ENCODE measurements at regions not wholly inside any gene's neighbourhood (a gene's known extent, or its start where the extent isn't known, plus 50 kb on each side); places are given as distances from the start of the nearest gene placed in this dataset.
"Not testable (repeated sequence)": the region's sequence is repeated elsewhere in the genome, so short reads cannot be mapped to it uniquely, and the experiment has no call there.

DNA sequence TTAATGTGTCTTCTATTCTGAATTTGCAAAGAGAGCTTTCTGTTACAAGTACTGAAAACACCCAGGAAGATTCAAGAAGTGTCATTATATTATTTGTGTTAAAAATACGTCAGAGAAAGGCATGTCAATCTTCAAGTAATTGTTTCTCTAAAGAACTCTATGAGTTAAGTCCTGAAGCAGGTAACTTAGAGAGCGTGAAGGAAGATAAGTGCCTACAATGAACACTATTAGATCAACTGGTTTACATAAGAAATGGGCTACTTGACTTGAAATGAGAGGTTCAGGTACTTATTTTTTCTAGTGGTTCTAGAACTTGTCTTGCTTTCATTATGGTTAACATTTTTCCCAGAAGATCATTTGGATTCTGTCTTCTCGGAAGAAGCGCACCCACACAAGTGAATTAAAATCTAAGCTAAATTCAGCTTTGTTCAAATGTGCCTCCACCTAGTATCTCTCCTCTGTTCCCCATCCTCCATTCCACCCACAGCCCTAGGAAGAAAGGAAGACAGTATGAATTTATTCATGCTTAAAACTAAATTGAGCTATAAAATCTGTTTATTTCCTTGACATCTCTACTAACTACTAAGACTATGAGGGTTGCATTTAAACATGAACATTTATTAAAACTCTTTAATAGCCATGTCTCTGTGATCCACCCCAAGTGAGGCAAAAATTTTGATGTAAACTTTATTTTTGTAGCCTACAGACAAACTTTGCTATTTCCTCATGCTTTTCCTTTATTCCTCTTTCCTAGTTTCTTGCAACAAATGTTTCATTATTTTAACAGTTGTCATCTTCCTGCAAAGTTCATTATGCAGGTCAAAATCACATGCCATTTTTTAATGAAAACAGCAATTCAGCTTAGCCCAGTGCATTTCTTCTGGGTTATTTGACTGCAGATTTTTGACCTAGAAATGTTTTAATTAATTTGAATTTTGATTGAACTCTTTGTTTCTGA, 206.8 kb downstream of the KCNJ2 start:
- no peak for DNase-seq

DNA sequence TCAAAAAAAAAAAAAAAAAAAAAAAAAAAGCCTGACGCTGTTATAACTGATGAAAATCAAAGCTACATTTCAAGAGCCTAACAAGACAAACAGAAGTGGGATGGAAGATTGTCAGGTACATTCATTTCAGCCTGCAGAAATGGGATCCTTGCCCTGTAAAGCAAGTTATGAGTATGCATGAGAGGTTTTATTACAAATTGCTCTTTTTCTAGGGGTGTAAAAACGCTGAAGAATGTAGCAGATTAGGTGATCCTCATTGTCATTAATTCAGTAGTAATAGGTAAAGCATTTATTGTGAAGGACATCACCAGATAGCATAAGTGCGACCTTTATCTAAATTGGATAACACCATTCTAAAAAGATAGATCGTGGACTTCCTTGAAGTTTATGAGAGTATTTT, 208.3 kb downstream of the KCNJ2 start:
- DNase-seq, result no peak

DNA sequence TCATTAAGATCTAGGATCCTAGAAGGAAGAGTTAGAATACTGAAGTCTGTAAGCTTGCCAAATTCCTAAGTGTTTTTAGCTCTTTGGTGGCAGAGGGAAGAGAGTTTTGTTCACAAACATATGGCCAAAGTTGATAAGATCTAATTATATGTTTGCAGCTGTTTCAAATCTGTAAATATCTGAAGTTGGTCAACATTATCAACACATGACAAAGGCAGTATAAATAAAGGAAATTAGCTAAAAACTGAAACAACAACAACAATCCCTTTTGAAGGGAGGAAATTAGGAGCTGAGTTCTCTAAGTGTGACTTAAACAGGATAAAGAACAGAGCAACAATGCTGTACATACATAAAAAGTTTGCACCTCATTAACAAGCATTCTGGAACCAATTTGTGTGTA, 208.7 kb downstream of the KCNJ2 start:
- DNase-seq, result no peak

DNA sequence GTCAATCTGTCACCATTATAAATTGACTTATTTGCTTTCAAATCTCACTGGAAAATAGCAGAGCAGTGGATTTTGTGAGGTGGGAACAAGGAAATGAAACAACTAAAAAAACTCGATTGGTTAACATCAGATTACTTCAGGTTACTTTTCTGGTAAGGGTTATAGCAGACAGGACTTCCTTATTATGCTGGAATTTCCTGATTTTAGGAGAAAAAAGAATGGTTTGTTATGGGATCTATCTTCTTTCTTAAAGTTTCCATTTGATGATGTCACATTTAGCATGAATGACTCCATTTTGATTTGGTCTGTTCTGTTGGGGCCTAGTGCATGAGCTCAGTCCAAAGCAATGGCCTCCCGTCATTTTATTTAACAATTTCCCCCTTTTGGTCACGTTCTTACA, 210.6 kb downstream of the KCNJ2 start:
- no peak for DNase-seq

DNA sequence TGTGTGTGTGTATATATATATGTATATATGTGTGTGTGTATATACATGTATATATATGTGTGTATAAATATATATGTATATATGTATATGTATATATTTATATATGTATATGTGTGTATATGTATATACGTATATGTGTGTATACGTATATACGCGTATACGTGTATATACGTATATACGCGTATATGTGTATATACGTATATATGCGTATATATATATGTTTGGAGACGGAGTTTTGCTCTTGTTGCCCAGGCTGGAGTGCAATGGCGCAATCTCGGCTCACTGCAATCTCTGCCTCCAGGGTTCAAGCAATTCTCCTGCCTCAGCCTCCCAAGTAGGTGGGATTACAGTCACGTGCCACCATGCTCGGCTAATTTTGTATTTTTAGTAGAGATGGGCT, 212.6 kb downstream of the KCNJ2 start:
- not testable (repeated sequence) for DNase-seq

DNA sequence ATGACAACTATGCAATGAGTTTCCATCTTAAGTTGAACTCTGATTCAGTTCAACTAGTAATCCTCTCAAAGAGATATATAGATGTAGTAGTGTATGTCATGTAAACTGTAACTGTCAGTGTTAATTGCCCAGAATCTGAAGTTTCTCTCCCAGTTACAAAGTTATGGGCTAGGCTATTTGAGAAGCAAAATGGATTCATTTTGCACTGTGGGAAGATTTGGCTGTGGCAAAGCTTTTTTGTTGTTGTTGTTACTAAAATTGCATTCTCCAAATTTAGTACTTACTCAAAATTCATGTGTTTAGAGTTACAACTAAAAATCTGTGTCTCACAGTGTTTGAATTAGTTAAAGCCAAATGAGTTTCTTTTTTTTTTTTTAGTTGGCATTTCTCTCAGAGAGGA, 219.0 kb downstream of the KCNJ2 start:
- no peak for DNase-seq

DNA sequence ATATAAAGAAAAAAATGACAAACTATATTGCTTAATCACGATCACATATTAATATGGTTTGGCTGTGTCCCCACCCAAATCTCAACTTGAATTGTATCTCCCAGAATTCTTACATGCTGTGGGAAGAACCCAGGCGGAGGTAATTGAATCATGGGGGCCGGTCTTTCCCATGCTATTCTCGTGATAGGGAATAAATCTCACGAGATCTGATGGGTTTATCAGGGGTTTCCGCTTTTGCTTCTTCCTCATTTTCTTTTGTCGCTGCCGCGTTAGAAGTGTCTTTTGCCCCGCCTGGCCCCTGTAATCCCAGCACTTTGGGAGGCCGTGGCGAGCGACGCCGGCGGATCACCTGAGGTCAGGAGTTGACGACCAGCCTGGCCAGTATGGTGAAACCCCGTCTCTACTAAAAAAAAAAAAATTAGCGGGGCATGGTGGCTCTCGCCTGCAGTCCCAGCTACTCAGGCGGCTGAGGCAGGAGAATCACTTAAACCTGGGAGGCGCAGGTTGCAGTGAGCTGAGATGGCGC, 220.0 kb downstream of the KCNJ2 start:
- DNase-seq, result not testable (repeated sequence)

DNA sequence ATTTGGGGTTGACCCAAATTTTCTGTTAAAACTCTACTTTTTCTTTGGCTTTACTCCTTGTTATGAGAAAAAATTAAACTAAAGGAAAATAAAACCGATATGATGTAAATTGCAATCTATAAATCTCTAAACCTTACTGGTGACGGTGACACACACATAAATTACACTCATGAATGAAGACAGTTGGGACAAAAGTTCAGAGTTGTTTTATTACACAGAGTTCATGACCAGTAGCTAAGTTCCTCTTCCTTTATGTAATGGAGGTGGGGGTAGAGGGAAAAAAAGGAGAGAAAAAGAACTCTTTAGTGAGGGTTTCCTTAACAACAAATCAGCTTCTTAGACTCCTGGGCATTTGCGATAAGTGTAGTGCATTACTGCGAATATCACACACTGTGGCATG, 220.7 kb downstream of the KCNJ2 start:
- DNase-seq, result no peak

DNA sequence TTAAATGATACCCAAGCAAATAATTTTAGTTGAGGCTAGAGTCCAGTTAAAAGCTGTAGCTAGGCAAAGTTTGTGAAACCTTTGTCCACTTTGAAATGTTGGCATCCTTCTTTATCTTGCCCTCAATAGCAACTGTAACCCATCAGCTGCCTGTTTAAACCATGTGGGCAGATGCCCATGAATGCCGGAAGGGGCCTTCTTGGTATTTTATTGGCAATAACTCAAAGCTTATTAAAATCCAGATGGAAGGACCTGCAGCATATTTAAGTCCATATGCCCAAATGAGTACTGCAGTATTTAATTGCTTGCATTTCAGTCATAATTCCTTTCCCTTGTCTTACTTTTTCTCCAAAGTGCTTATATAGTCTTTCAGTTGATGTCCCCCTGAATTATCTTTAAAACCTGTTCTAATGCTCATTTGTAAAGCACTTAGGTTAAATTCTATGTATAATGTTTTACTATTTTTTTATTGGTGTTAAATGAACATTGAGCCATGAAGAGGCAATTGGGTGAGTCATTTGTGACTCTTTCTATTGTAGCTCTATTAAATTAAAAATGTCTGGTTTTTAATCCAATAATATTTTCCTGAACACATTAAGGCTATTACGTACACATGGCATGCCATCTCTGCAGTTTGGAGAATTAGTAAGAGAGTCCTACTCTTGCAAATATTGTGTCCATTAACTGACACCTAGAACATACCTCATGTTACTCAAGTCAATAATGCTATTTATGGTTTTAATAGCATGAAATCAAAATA, 225.3 kb downstream of the KCNJ2 start:
- DNase-seq, result no peak

DNA sequence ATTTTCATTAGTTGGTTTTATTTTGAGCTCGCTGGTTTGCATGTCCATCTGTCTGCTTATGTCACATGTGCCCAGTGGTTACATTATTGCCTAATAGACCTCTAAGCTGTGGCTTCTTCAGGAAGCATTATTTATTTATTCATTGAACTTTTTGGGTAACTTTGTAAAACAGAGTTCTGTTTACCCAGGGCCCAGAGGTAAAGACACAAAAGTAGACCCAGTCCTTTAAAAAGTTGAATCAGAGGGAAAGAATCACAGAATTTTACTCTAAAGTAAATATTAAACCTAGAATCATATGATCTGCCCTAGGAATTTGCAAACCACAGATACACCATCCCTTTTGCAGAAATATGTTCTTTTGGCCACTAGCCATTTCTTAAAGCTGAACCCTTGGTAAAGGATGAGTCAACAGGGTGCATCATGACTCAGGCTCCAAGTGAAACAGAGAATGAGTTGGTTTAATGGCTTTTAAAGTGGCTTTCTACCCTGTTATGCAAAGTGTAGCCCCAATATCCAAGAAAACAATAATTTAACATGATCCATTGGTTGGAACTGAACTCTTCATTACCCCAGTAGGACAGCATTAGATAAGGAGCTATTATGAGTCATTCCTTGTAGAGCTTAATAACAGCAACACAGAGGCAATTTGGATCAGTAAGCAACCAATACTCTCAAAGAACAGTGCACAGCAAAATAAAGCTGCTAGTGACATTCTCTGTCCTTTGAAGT, 236.3 kb downstream of the KCNJ2 start:
- no peak for DNase-seq

DNA sequence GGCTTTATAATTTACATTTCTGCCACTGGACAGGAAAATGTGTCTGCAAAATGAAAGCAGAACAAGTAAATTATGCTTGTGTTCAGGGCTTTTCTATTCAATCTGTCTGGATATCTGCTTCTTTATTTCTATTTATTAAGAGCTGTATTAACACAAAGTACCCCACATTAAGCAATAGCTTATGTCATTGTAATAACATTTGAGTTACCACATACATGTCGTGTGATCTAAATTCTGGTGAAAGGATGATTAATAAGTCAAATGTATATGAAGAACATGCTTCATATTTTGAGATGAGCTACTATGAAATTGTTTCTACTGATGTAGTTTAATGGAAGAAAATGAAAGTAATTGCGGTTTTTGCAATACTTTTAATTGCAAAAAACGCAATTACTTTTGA, 238.2 kb downstream of the KCNJ2 start:
- no peak for DNase-seq

DNA sequence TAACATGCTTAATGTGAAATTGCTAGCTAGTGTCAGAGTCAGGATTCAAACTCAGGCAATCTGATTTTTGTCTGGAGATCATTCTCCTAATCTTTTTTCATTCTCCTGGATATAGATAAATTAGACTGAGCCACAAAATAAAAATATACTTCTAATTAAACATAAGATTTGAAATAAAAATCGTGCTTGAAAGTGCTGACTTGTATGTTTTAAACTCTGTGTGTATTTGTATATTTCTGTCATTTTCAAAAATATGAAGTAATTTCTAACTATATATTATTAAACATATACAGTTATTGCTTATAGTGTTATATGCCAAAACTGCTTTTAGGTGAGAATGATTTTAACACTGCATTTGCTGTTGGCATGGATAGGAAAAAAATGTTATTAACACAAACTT, 239.4 kb downstream of the KCNJ2 start:
- no peak for DNase-seq

DNA sequence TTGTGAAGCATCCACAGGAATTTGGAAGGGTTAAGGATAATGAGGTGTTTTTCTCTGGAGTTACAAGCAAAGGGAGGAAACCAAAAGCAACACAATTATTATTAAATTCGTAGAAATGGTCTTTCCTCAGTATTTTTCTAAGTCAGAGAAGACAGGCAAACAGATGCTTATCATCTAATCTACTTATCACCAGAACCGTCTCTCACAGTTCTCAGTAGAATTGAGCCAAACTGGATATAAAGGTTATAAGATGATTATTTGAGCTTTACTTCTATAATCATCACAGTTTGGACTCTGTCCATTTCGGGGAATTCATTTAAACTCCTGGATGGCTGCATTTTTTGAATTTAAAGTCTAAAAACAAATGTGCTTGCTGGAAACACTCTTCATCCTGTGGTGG, 245.0 kb downstream of the KCNJ2 start:
- no peak for DNase-seq

DNA sequence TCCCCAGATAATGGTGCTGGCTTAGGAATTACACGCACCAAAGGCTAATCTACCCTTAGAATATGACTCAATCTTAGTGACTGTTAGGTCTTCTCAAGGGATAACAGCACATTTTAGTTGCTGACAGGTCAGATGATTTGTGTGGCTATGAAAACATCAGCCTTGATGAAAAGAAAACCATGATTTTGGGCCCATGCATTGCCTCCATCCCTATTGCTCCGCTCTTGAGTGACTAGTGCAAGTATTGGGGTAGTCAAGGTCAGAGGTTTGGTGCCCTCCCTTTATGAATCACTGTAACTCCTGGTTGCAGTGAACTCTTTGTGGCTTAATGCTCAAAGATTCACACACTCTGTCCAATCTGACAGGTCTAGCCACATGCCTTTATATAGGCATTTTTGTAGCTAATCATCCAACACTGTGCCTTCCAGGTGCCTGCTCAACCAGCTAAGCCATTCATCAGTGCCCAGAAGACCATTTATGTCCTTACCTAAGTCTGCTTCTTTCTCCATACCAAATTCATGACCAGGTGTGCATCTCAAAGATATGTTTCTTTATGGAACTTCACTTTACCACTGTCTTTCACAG, 251.6 kb downstream of the KCNJ2 start:
- no peak for DNase-seq

DNA sequence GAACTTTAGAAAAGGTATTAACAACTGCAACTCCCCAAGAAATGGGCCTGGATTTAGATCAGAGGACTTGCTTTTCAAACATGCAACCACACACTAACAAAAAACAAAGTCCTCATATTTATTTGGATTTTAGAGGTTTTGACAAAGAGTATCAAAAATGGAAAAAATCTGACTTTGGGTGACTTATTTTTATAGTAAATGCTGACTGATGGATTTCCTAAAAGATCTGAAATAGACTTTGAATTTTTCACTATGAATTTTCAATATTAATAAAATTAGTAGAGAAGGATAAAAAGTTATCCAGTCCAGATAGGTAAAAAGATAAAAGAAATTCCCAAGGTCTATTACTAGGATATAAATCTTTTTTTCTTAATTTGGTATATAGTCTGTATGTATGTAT, 253.5 kb downstream of the KCNJ2 start:
- no peak for DNase-seq

DNA sequence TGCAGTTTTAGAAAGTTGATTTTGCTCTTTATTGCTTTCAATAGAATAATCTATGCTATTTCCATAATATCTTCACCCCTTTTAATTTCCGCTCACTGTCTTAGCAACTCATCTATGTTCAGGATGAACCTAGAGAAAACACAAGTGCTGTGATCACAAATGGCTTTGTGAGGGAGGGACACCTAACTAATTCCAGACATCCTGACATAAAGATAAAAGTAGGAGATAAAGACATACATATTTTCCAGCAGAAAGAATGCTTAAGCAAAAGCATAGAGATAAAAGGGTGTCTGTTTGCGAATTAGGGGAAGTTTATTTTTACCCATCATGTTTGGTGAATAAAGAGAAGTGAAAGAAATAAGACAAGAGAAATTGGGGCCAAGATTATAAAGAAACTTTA, 254.2 kb downstream of the KCNJ2 start:
- no peak for DNase-seq

DNA sequence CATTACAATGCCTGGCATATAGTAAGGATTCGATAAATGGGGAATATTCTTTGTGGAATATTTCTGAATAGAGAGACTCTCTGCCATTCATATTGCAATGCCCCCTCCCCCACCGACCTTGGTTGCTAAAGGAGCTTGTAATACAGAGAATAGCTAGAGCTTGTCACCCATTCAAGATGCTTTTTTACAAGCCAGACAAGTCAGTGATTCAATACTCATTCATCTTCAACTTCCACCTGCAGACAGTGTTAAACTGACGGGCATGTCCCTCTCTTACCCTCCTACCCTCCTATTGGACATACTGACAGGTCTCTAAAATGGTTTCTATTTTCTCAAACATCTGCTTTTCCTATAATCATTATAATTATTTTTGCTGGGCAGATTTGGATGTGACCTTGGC, 257.4 kb downstream of the KCNJ2 start:
- DNase-seq, result no peak

DNA sequence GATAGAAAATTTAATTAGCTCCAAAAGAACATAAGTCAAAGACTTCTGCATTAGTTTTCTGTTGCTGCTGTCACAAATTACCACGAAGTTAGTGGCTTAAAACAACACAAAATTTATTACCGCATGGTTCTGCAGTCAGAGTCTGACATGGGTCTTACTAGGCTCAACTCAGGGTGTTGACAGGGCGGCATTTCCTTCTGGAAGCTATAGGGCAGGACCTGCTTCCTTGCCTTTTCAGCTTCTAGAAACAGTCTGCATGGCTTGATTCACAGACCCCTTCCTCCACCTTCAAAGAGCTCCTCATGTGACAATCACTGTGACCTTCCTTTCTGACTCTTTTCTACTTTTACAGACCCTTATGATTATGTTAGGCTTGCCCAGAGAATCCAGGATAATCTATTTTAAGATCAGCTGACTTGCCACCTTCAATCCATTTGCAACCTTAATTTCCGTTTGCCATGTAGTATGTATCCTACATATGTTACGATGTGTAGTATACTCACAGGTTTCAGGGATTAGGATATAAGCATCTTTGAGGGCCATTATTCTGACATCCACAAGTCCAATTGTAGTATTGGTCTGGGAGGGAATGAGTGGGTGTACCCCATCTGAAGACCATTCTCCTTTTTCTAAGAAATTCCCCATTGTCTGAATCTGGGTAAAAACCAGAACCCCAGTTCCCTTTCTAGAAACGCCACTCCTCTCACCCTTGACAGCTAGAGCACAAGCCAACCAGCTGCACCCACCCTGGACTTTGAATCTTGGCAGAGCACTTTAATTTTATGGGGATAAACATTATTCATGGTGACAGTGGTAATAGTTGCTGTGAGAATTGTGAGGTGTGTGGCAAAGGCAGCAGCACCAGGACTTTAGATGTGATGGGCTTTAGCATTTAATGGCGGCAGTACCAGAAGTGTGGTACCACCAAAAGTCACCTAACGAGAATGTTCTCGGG, 265.5 kb downstream of the KCNJ2 start:
- DNase-seq, result no peak

DNA sequence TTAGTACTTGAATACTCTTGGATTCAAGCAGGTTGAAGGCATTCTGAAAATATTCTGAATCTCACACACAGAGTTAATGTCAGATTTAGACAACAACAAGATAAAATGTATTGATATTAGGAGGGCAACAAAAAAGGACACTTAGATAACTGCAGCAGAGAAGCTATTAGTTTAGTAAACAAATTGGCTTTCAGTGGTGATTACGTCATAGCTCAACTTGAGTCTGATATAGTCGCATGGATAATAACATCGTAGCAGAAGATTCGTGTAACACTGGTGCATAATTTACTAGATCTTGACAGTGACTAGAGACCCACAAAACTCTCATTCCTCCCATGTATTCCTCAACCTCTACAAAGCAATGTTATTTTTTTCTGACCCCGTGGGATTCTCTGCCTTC, 268.3 kb downstream of the KCNJ2 start:
- DNase-seq, result no peak

DNA sequence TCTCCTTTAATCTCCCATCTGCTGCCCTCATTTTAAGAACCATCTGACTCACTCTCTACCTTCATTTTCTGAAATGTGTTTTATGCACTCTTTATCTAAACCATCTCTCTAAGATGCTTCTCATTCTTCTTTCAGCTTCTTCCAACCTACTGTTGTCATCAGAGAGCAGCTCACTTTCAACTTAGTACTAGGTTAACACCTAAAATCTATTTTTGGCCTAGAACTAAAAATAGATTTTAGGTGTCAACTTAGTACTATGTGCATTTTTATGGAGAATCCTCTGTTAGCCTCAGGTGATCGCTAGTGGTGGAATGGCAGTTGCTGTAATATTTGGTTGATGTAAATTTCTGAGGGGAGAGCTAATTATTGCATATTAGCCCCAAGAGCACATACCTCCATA, 277.1 kb downstream of the KCNJ2 start:
- no peak for DNase-seq

DNA sequence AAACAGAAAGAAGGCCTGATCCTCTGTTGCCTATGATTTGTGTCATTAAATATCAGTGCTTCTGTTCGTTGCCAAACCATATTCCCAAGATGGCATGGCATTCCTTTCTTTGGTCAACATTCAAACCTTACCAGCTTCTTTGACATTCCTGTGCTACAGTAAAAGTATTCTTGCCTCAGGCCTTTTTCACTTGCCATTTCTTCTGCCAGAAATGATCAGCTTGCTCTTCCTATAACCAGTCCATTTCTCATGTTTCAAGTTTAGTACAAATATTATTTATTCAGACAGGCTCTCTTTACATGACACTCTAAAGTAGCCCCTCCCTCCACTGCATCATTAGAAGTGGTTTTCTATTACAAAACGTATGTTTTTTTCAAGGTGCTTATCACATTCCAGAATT, 278.3 kb downstream of the KCNJ2 start:
- DNase-seq, result no peak

DNA sequence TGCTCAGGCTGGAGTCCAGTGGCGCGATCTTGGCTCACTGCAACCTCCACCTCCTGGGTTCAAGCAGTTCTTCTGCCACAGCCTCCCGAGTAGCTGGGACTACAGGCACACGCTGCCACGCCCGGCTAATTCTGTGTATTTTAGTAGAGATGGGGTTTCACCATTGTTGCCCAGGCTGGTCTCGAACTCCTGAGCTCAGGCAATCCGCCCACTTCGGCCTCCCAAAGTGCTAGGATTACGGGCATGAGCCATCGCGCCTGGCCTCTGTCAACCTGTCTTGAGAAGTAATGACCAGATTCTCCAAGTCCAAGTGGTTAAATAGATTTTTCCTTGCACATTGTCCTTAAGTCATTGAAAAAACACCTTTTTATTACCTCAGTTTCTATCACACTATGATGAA, 283.7 kb downstream of the KCNJ2 start:
- not testable (repeated sequence) for DNase-seq
